A673 (cell line): ENCODE measurements at regions not wholly inside any gene's neighbourhood (a gene's known extent, or its start where the extent isn't known, plus 50 kb on each side); places are given as distances from the start of the nearest gene placed in this dataset.

Experiments
- BruUV-seq: library from RNA; stranded (reverse); fragments of 400-500 nt; replicated peaks from 2 replicates; lab custom pipeline; 2021; lab: Mats Ljungman, UMichigan
- CTCF ChIA-PET: fragments of 300-600 bp; sonication (Branson Sonifier 250); formaldehyde crosslinking; loops from one replicate; lab custom pipeline; 2022; ENCODE audit warnings: antibody characterized with exemption; lab: Charles Lee
- POLR2A ChIA-PET: fragments of 300-600 bp; sonication (Branson Sonifier 250); formaldehyde crosslinking; loops from one replicate; lab custom pipeline; 2022; ENCODE audit warnings: antibody characterized with exemption; ENCODE audit not compliant: low non-redundant PET; lab: Charles Lee
- DNase-seq: peaks from one replicate; pipeline ENCODE4 v3.0.0-alpha.2; 2015; ENCODE audit warnings: low spot score
- H3K27ac ChIP-seq: fragments of 200-600 bp; sonication (generic); 2 replicates; pipeline ENCODE4 v1.5.1; 2016; ENCODE audit warnings: mixed run types, low read depth, mild to moderate bottlenecking, mixed read lengths, antibody characterized with exemption, low read length; ENCODE audit not compliant: poor library complexity, severe bottlenecking
- H3K27me3 ChIP-seq: fragments of 200-600 bp; sonication (generic); replicated peaks from 2 replicates; pipeline ENCODE4 v1.6.1; 2017; ENCODE audit warnings: mixed run types, low read depth, mild to moderate bottlenecking, mixed read lengths, antibody characterized with exemption, low read length; ENCODE audit not compliant: insufficient read depth, poor library complexity
- H3K36me3 ChIP-seq: fragments of 200-600 bp; sonication (generic); 2 replicates; pipeline ENCODE4 v1.6.1; 2016; ENCODE audit warnings: mixed run types, mild to moderate bottlenecking, mixed read lengths, antibody characterized with exemption, low read length; ENCODE audit not compliant: insufficient read depth, poor library complexity, severe bottlenecking
- H3K4me1 ChIP-seq: fragments of 200-600 bp; sonication (generic); 2 replicates; pipeline ENCODE4 v1.6.1; 2017; ENCODE audit warnings: mixed run types, mild to moderate bottlenecking, mixed read lengths, antibody characterized with exemption, low read length; ENCODE audit not compliant: insufficient read depth, poor library complexity, severe bottlenecking
- H3K4me3 ChIP-seq: fragments of 200-600 bp; sonication (generic); 2 replicates; pipeline ENCODE4 v1.5.1; 2016; ENCODE audit warnings: low read depth, mixed run types, mild to moderate bottlenecking, mixed read lengths, low read length; ENCODE audit not compliant: poor library complexity, severe bottlenecking
- H3K9me3 ChIP-seq: fragments of 200-600 bp; sonication (generic); 2 replicates; pipeline ENCODE4 v1.6.1; 2016; ENCODE audit warnings: mixed run types, low read depth, mild to moderate bottlenecking, mixed read lengths, antibody characterized with exemption, low read length; ENCODE audit not compliant: poor library complexity, severe bottlenecking
- EZH2 ChIP-seq: fragments of 200-600 bp; sonication (generic); IDR thresholded peaks from 2 replicates; pipeline ENCODE4 v1.6.1; 2017; ENCODE audit warnings: borderline replicate concordance, low read depth, mild to moderate bottlenecking, mixed read lengths, antibody characterized with exemption, low read length; ENCODE audit not compliant: poor library complexity, severe bottlenecking
- intact Hi-C: fragments of 100-400 bp; cut with micrococcal nuclease; formaldehyde crosslinking; loops from one replicate; pipeline ENCODE4 v1.10.0; 2022; ENCODE audit not compliant: unreplicated experiment
- TF ChIP-seq, protein P1 (sequence below): fragments of 300-800, 200-600 bp; sonication (generic); conservative IDR thresholded peaks from 2 replicates; pipeline ENCODE4 v1.5.1; 2017; ENCODE audit warnings: low read depth, mild to moderate bottlenecking, antibody characterized with exemption, low read length, moderate library complexity, mixed read lengths

DNA sequence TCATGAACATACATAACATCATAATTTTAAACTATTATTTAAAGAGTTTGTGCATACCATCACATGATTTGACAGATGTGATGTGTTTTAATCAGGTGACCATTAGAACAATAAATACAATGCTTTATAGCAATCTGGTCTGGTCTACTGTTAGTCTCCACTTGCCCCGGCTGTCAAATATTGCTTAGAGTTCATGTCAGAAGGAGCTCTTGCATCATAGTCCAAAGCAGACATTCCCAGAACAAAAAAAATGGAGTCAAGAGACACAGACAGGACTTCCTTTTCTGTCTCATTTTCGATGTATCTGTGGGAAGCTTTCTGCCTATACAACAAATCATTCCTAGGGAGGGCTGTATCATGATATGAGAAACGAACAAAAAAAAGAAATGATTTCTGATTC is 979.2 kb upstream of the WWC1 start:
- Histone ChIP-seq H3K4me3 (no peak overlapping the region), H3K27me3 (no peaks in the 10 kb centered on the region), H3K27ac (no peak overlapping the region), H3K4me1 (no peaks in the 10 kb centered on the region), H3K36me3 (no peaks in the 10 kb centered on the region), H3K9me3 (no peaks in the 10 kb centered on the region)
- TF ChIP-seq, protein P1, sequence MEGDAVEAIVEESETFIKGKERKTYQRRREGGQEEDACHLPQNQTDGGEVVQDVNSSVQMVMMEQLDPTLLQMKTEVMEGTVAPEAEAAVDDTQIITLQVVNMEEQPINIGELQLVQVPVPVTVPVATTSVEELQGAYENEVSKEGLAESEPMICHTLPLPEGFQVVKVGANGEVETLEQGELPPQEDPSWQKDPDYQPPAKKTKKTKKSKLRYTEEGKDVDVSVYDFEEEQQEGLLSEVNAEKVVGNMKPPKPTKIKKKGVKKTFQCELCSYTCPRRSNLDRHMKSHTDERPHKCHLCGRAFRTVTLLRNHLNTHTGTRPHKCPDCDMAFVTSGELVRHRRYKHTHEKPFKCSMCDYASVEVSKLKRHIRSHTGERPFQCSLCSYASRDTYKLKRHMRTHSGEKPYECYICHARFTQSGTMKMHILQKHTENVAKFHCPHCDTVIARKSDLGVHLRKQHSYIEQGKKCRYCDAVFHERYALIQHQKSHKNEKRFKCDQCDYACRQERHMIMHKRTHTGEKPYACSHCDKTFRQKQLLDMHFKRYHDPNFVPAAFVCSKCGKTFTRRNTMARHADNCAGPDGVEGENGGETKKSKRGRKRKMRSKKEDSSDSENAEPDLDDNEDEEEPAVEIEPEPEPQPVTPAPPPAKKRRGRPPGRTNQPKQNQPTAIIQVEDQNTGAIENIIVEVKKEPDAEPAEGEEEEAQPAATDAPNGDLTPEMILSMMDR, result no peak
- TF ChIP-seq EZH2, result no peak
- CTCF ChIA-PET, result no interaction called here
- BruUV-seq, result no TSS peak
- no peak for DNase-seq
- POLR2A ChIA-PET, result no interaction called here
- intact Hi-C loops, result no loop called here

DNA sequence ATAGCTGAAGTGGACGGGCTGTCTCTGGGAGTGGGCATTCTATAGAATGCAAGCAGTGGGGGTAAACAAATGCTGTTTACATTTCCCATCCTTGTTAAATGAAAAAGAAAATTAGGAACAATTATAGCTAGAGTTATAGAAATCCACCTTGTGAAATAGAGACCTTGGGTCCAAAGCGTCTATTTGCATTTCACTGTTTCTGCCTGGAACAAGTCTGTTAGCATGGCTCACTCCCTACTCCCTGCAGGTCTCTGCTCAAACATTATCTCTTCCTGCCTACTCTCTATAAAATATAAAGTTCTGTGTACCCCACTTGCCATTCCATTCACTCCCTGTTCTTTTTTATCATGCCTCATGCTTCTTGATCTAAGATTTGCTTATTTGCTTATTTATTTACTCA is 975.7 kb upstream of the WWC1 start:
- DNase-seq, result no peak
- no peaks in the 10 kb centered on the region for H3K36me3 ChIP-seq
- CTCF ChIA-PET, result no interaction called here
- no peak for TF ChIP-seq EZH2
- TF ChIP-seq, protein P1, result no peak
- POLR2A ChIA-PET, result no interaction called here
- H3K4me1 ChIP-seq, result no peaks in the 10 kb centered on the region
- no peak overlapping the region for H3K27ac ChIP-seq
- no peaks in the 10 kb centered on the region for H3K9me3 ChIP-seq
- no peak overlapping the region for H3K4me3 ChIP-seq
- no TSS peak for BruUV-seq
- intact Hi-C loops, result no loop called here
- no peaks in the 10 kb centered on the region for H3K27me3 ChIP-seq

DNA sequence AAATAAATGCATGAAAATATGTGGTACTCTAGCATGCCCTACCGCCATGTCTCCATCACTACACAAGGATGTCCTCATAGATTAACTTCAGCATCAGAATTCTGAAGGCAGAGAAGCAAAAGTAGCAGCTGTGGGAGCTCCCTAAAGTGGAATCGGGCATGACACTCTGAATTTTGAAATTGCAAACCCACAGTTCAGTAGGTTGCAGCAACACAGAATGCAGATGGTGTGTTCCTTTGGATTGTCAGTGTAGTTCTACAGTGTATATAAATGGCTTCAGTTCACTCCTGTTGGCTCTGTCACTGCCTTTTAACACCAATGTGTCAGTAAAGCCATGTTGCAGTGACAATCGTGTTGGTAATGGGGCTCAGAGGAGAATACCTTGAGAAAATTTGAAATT is 973.6 kb upstream of the WWC1 start:
- no peaks in the 10 kb centered on the region for H3K9me3 ChIP-seq
- ChIA-PET CTCF (no interaction called here), POLR2A (no interaction called here)
- DNase-seq, result no peak
- H3K27me3 ChIP-seq, result no peaks in the 10 kb centered on the region
- intact Hi-C loops, result no loop called here
- no peaks in the 10 kb centered on the region for H3K4me1 ChIP-seq
- H3K4me3 ChIP-seq, result no peak overlapping the region
- no TSS peak for BruUV-seq
- TF ChIP-seq, protein P1, result no peak
- no peak for TF ChIP-seq EZH2
- H3K36me3 ChIP-seq, result no peaks in the 10 kb centered on the region
- H3K27ac ChIP-seq, result no peak overlapping the region
